Subcutaneous abdominal adipose tissue (tissue), 5 donors: ENCODE measurements at regions not wholly inside any gene's neighbourhood (a gene's known extent, or its start where the extent isn't known, plus 50 kb on each side); places are given as distances from the start of the nearest gene placed in this dataset.

ENCODE experiments used
- H3K27ac ChIP-seq: one replicate; pipeline ENCODE4 v1.7.0; 2013; ENCODE audit warnings: low read depth, mild to moderate bottlenecking, inconsistent platforms, low read length, moderate library complexity
- H3K27me3 ChIP-seq, 5 donors: one replicate each; pipeline ENCODE4 v1.7.0; 2013; ENCODE audit warnings: low read length in 5 of 5, inconsistent platforms in 1 of 5; ENCODE audit not compliant: control insufficient read depth in 5 of 5, insufficient read depth in 4 of 5
- H3K36me3 ChIP-seq, 5 donors: one replicate each; pipeline ENCODE4 v1.7.0; 2013; ENCODE audit warnings: low read length in 5 of 5; ENCODE audit not compliant: control insufficient read depth in 5 of 5, insufficient read depth in 5 of 5
- H3K4me1 ChIP-seq, 5 donors: one replicate each; pipeline ENCODE4 v1.7.0; 2013; ENCODE audit warnings: low read length in 5 of 5, mild to moderate bottlenecking in 3 of 5, moderate library complexity in 1 of 5; ENCODE audit not compliant: control insufficient read depth in 5 of 5, insufficient read depth in 5 of 5
- H3K4me3 ChIP-seq, 5 donors: one replicate each; pipeline ENCODE4 v1.7.0; 2013; ENCODE audit warnings: low read length in 5 of 5, low read depth in 1 of 5
- H3K9ac ChIP-seq, 5 donors: one replicate each; pipeline ENCODE4 v1.7.0; 2013; ENCODE audit warnings: low read length in 5 of 5, mild to moderate bottlenecking in 4 of 5, moderate library complexity in 3 of 5
- H3K9me3 ChIP-seq, 5 donors: one replicate each; pipeline ENCODE4 v1.7.0; 2013; ENCODE audit warnings: low read length in 5 of 5; ENCODE audit not compliant: control insufficient read depth in 5 of 5
- donor health status: healthy.
- donor health status: healthy.
- donor health status: healthy.
- donor health status: healthy.
- donor health status: healthy.

DNA sequence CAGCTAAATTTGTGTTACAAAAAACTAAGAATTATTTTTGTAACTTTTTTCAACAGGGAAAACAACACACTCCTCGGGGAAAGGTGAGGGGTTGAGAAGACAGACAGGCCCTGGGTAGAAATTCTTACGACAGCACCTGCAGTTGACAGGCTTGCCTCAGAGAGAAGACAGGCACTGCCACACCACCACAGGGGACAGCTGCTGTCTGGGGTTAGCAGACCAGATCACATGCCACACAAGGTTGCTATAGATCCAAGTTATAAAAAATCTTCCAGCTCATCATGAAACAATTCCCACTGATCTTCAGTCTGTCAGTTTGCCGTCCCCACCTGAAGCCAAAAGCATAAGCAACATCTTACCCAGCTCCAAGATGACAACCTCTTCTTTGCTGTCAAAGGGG lies 143.2 kb upstream of the ZCCHC13 start:
- peaks cover 0 to 13% (median 5%) of the 10 kb centered on the region in 5 donors for H3K36me3 ChIP-seq
- peaks cover 0 to 7% (median 0%) of the 10 kb centered on the region in 5 donors for H3K27me3 ChIP-seq
- H3K4me3 ChIP-seq, result no peak overlapping the region
- peaks cover 0 to 12% (median 7%) of the 10 kb centered on the region in 5 donors for H3K9me3 ChIP-seq
- H3K9ac ChIP-seq, result no peak overlapping the region
- no peak overlapping the region for H3K27ac ChIP-seq
- no peaks in the 10 kb centered on the region for H3K4me1 ChIP-seq

DNA sequence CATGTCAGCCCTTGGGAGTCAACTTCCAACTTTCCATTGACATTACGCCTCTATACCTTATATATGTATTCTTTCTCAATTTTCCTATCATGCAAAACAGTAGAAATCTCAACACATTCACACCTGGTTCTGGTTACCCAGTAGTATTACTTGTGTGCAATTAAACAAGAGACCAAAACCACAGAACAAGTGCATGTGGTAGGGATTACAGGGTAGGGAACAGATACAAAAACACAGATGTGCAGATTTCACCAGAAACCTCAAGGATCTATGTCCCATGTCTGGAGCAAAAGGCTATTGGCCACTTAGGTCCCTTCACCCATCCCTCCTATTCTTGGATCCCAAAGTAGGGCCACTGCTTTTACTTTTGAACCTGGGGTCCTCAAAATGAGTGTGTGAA lies 143.6 kb upstream of the ZCCHC13 start:
- no peaks in the 10 kb centered on the region for H3K4me1 ChIP-seq
- H3K4me3 ChIP-seq, result no peak overlapping the region
- H3K9me3 ChIP-seq, result peaks cover 0 to 12% (median 7%) of the 10 kb centered on the region in 5 donors
- H3K9ac ChIP-seq, result no peak overlapping the region
- H3K27ac ChIP-seq, result no peak overlapping the region
- peaks cover 0 to 13% (median 5%) of the 10 kb centered on the region in 5 donors for H3K36me3 ChIP-seq
- H3K27me3 ChIP-seq, result peaks cover 0 to 7% (median 0%) of the 10 kb centered on the region in 5 donors

DNA sequence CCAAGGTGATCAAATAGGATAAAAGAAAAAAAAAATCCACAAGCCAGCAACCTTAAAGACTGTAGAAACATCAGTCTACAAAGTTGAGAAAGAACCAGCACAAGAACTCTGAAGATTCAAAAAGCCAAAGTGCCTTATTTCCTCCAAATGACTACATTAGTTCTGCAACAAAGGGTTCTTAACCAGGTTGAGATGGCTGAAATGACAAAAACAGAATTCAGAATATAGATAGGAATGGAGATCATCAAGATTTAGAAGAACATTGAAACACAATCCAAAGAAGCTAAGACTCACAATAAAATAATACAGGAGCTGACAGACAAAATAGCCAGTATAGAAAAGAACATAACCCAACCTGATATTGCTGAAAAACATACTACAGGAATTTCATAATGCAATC lies 156.5 kb upstream of the ZCCHC13 start:
- Histone ChIP-seq H3K4me3 (no peak overlapping the region), H3K27ac (no peak overlapping the region), H3K4me1 (no peaks in the 10 kb centered on the region)

DNA sequence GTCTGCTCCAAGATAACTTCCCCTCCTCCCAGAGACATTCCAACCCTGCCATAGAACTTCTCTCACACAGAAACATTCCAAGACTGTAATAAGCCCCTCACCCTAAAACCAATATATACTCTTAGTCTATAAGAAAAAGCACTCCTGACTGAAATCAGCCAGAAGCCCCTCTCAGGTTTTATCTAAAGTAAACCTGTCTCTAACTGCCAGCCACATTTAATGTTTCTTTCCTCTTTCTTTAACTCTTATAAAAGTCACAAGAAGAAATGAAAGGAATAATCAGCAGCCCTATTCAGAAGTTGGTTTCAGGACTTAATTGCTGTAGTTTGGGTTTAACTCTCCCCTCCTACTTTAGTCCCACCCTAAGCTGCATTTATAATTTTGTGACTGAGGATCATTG lies 165.0 kb upstream of the ZCCHC13 start:
- Histone ChIP-seq H3K27ac (no peak overlapping the region), H3K27me3 (peaks cover 0 to 6% (median 0%) of the 10 kb centered on the region in 5 donors), H3K36me3 (no peaks in the 10 kb centered on the region), H3K4me1 (no peaks in the 10 kb centered on the region), H3K9me3 (peaks cover 0 to 4% (median 0%) of the 10 kb centered on the region in 5 donors), H3K9ac (no peak overlapping the region), H3K4me3 (no peak overlapping the region)

More for the DNA sequence above, 156.5 kb upstream of the ZCCHC13 start:
- peaks cover 3 to 14% (median 6%) of the 10 kb centered on the region in 5 donors for H3K27me3 ChIP-seq
- H3K9me3 ChIP-seq, result peaks cover 4 to 18% (median 5%) of the 10 kb centered on the region in 5 donors
- H3K36me3 ChIP-seq, result no peaks in the 10 kb centered on the region
- no peak overlapping the region for H3K9ac ChIP-seq

DNA sequence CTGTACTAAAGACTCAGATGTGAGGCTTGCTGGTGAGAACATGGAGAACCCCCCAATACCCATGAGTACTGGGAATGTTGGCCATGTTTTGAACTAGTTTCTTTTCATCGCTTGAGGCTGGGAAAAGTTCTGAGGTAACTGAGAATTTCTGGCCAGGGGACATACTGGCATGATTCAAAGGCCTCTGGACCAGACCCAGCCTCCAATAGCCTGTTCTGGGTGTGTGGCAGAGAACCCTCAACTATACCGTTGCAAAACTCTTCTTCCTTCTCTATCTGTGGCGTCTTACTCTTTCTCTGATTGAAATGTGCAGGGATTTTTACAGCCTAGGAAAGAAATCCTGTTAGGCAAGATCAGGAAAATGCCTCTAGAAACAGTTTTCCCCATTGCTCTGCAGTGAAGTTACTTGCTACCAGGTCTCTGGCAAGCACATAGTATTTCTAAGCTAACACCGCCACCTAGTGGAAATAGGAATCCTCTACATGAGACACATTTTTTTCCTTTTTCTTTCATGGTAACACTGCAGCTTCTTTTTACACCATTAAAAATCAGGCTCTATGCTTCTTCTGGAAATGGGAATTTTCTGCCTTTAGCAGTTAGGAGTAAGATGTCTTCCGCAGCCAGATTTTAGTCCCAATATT lies 170.7 kb upstream of the ZCCHC13 start:
- Histone ChIP-seq H3K9me3 (no peaks in the 10 kb centered on the region), H3K27me3 (peaks cover 0 to 7% (median 2%) of the 10 kb centered on the region in 5 donors), H3K36me3 (peaks cover 0 to 2% (median 0%) of the 10 kb centered on the region in 5 donors), H3K4me1 (peaks cover 0 to 4% (median 0%) of the 10 kb centered on the region in 5 donors), H3K9ac (no peak overlapping the region), H3K27ac (no peak overlapping the region), H3K4me3 (no peak overlapping the region)

DNA sequence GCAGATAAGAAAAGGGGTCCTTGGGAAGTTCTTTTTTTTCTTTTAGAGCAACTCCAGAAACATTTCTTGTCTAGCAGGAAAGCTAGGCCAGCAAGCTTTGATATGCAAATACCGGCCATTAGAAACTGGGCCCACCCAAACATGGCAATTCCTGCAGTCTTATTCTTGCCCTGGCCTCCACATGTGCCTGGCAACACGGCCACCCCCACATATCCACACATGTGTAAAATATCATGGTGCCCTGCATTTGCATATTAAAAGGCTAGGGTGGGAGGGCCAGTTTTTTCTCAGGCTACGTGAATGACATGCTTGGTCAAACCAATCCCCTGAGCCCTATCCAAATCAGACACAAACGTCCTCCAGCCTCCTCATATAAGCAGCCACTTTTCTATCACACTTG lies 171.7 kb upstream of the ZCCHC13 start:
- H3K9ac ChIP-seq, result no peak overlapping the region
- peaks cover 0 to 7% (median 4%) of the 10 kb centered on the region in 5 donors for H3K27me3 ChIP-seq
- H3K4me3 ChIP-seq, result no peak overlapping the region
- no peak overlapping the region for H3K27ac ChIP-seq
- peaks cover 0 to 3% (median 0%) of the 10 kb centered on the region in 5 donors for H3K36me3 ChIP-seq
- H3K9me3 ChIP-seq, result no peaks in the 10 kb centered on the region
- H3K4me1 ChIP-seq, result peaks cover 0 to 4% (median 0%) of the 10 kb centered on the region in 5 donors

DNA sequence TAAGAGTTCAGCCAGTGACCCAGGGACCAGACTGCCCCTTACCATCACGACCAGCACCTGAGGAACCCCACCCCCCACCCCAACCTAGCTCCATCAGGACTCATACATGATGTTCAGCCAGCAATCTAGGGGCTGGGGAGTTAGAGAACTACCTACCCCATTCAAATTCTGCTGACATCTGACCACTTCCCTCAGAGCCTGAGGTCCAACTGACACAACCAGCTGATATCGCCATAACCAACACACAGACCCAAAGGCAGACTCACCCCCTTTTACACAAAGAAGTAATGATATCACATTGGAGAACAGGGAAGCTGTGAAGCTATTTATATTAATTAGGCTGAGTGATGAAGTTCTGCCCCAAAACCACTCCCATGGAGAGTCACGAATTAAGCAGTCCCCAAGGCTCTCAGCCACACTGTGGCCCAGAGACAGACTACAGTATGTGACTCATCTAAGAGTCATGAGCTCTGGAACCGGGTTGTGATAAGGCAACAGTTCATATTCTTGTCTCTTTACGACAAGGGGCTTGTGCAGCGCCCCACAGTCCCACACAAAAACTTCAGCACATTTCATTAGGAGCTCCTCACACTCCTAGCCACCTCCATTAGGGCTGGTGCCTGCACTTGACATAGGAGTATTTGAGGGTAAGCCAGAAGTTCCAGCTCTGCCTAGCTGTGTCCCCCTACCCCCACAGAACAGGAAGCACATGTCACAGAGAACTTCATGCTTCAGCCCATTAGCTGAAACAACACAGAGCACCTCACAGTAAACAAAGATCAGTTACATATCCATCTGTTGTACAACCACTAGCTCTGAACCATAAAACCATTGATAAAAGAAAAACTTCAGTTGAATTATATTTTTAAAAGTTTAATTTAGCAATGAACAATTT lies 184.7 kb upstream of the ZCCHC13 start:
- Histone ChIP-seq H3K27me3 (peaks cover 0 to 4% (median 3%) of the 10 kb centered on the region in 5 donors), H3K36me3 (peaks cover 4 to 16% (median 10%) of the 10 kb centered on the region in 5 donors), H3K9ac (no peak overlapping the region), H3K4me3 (no peak overlapping the region), H3K4me1 (no peaks in the 10 kb centered on the region), H3K27ac (no peak overlapping the region), H3K9me3 (peaks cover 0 to 8% (median 4%) of the 10 kb centered on the region in 5 donors)

DNA sequence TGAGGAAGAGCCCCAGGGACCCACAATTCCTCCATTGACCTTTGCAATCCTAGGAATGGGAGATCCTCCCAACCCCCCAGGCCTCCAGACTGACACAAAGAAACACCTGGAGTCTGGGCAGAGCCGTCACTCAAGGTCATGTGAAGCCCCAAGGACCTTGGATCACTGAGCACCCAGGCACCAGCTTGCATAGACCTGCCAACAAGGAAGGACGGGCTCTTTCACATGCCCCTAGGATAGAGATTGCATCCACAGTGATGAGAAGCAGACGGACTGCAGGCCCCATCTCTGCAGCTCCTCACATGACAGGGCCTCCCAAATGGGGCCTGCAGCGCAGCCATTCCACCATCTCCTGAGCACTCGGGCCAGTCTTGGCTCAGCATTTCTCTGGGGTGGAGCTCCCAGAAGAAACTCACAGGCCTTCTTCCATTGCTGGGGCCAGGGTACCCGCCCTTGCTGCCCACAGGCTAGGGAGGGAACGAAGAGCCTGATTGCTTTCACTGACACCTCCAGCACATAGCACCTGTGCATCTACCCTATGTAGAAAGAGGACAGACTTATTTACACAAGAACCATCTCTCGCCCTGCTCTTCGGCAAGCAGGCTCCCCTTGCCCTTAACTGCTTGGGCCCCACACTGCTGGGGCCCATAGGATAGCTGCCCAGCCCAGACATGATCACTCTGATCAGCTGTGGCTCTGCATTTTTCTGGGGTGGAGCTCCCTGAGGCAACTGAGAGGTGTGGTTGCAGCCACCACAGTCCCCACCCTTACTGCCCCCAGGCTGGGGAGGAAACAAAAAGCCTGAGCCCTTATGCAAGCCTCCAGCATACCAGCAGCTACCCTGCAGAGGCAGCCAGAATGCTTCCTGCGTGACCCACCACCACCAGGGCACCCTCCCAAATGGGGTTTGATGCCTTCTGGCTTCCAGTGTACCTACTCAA lies 185.7 kb upstream of the ZCCHC13 start:
- Histone ChIP-seq H3K9ac (no peak overlapping the region), H3K27ac (no peak overlapping the region), H3K4me3 (no peak overlapping the region), H3K36me3 (peaks cover 4 to 14% (median 10%) of the 10 kb centered on the region in 5 donors), H3K9me3 (peaks cover 0 to 8% (median 4%) of the 10 kb centered on the region in 5 donors), H3K4me1 (no peaks in the 10 kb centered on the region), H3K27me3 (peaks cover 0 to 4% (median 3%) of the 10 kb centered on the region in 5 donors)

DNA sequence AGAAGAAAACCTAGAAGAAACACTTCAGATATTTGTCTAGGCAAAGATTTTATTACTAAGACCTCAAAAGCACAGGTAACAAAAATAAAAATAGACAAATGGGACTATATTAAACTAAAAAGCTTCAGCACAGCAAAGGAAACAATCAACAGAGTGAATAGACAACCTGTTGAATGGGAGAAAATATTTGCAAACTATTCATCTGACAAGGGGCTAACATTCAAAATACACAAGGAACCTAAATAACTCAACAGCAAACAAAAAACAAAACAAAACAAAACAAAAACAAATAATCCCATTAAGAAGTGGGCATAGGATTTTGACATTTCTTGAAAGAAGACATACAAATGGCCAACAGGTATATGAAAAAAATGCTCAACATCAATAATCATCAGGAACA lies 192.7 kb upstream of the ZCCHC13 start:
- Histone ChIP-seq H3K27ac (no peak overlapping the region), H3K4me1 (no peaks in the 10 kb centered on the region), H3K9me3 (peaks cover 0 to 6% (median 0%) of the 10 kb centered on the region in 5 donors), H3K4me3 (no peak overlapping the region), H3K9ac (no peak overlapping the region), H3K36me3 (peaks cover 0 to 10% (median 5%) of the 10 kb centered on the region in 5 donors), H3K27me3 (no peaks in the 10 kb centered on the region)
